ENCODE measurements at regions not wholly inside any gene's neighbourhood (a gene's known extent, or its start where the extent isn't known, plus 50 kb on each side); places are given as distances from the start of the nearest gene placed in this dataset.

GRCh38 chr3:20842594-20843436 lies 656.8 kb upstream of the SGO1 start:
- CTCF ChIA-PET: no interaction called here
- Histone ChIP-seq H3K27me3 (ENCODE audit: control insufficient read depth, insufficient read depth, low read length) (no peaks in the 10 kb centered on the region), H3K4me3 (ENCODE audit: low read depth, low read length) (no peak overlapping the region), H3K36me3 (ENCODE audit: control insufficient read depth, insufficient read depth, low read length) (no peaks in the 10 kb centered on the region)
- DNase-seq (ENCODE audit: low read depth): no peak
- TF ChIP-seq CTCF (IDR thresholded peaks at IDR 0.05; ENCODE audit: insufficient read depth, low read depth, low read length): no peak
- POLR2A ChIA-PET: no interaction called here

GRCh38 chr3:20842002-20842401 lies 656.0 kb upstream of the SGO1 start:
- POLR2A ChIA-PET: no interaction called here
- no peak for TF ChIP-seq CTCF (IDR thresholded peaks at IDR 0.05; ENCODE audit: insufficient read depth, low read depth, low read length)

GRCh38 chr3:20837676-20838302 lies 651.8 kb upstream of the SGO1 start:
- POLR2A ChIA-PET: no interaction called here
- H3K27me3 ChIP-seq (ENCODE audit: control insufficient read depth, insufficient read depth, low read length): no peaks in the 10 kb centered on the region

More at GRCh38 chr3:20842002-20842401, 656.0 kb upstream of the SGO1 start:
- H3K36me3 ChIP-seq (ENCODE audit: control insufficient read depth, insufficient read depth, low read length): no peaks in the 10 kb centered on the region
- DNase-seq (ENCODE audit: low read depth): no peak
- H3K4me3 ChIP-seq (ENCODE audit: low read depth, low read length): no peak overlapping the region
- CTCF ChIA-PET: no interaction called here
- H3K27me3 ChIP-seq (ENCODE audit: control insufficient read depth, insufficient read depth, low read length): no peaks in the 10 kb centered on the region

GRCh38 chr3:20836801-20837200 lies 650.8 kb upstream of the SGO1 start:
- Histone ChIP-seq H3K4me3 (ENCODE audit: low read depth, low read length) (no peak overlapping the region), H3K36me3 (ENCODE audit: control insufficient read depth, insufficient read depth, low read length) (no peaks in the 10 kb centered on the region), H3K27me3 (ENCODE audit: control insufficient read depth, insufficient read depth, low read length) (no peaks in the 10 kb centered on the region)
- no peak for TF ChIP-seq CTCF (IDR thresholded peaks at IDR 0.05; ENCODE audit: insufficient read depth, low read depth, low read length)
- ChIA-PET POLR2A (no interaction called here), CTCF (no interaction called here)
- DNase-seq (ENCODE audit: low read depth): no peak

More at GRCh38 chr3:20837676-20838302, 651.8 kb upstream of the SGO1 start:
- DNase-seq (ENCODE audit: low read depth): no peak
- CTCF ChIA-PET: no interaction called here
- H3K4me3 ChIP-seq (ENCODE audit: low read depth, low read length): no peak overlapping the region
- H3K36me3 ChIP-seq (ENCODE audit: control insufficient read depth, insufficient read depth, low read length): no peaks in the 10 kb centered on the region
- no peak for TF ChIP-seq CTCF (IDR thresholded peaks at IDR 0.05; ENCODE audit: insufficient read depth, low read depth, low read length)

GRCh38 chr3:20832963-20833362 lies 647.0 kb upstream of the SGO1 start:
- ChIA-PET CTCF (no interaction called here), POLR2A (no interaction called here)
- no peak for TF ChIP-seq CTCF (IDR thresholded peaks at IDR 0.05; ENCODE audit: insufficient read depth, low read depth, low read length)
- Histone ChIP-seq H3K27me3 (ENCODE audit: control insufficient read depth, insufficient read depth, low read length) (no peaks in the 10 kb centered on the region), H3K36me3 (ENCODE audit: control insufficient read depth, insufficient read depth, low read length) (no peaks in the 10 kb centered on the region), H3K4me3 (ENCODE audit: low read depth, low read length) (no peak overlapping the region)
- no peak for DNase-seq (ENCODE audit: low read depth)

Data from BJ (cell line).